SH-SY5Y (cell line): ENCODE measurements at regions not wholly inside any gene's neighbourhood (a gene's known extent, or its start where the extent isn't known, plus 50 kb on each side); places are given as distances from the start of the nearest gene placed in this dataset.

Experiments
- GATA2 ChIP-seq: IDR thresholded peaks from 2 replicates; pipeline ENCODE4 v1.6.1; 2011; ENCODE audit warnings: mild to moderate bottlenecking, low read depth, low read length
- GATA3 ChIP-seq: IDR thresholded peaks from 2 replicates; pipeline ENCODE4 v1.6.1; 2011; ENCODE audit warnings: low read depth, mild to moderate bottlenecking, low read length, moderate library complexity

DNA sequence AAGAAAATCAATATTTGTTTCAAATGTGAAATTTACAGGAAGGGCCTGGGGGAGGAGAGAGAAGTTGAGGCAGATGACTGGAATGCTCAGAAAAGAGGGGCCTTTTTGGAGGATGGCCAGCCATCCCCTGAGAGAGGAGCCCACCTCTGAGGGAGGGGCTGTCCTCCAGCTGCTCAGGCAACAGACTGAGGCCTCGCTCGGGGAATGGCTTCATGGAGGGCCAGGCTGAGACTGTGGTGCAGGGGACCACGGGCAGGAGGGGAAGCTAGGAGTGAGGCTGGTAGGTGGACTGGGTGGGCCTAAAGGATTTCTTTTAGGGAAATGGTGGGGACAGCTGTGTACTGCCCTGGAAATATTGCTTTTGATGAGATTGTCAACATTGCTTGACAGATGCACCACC is 73.5 kb upstream of the CADM1 start:
- TF ChIP-seq GATA2 (no peak), GATA3 (no peak)
